ENCODE measurements at regions not wholly inside any gene's neighbourhood (a gene's known extent, or its start where the extent isn't known, plus 50 kb on each side); places are given as distances from the start of the nearest gene placed in this dataset.

DNA sequence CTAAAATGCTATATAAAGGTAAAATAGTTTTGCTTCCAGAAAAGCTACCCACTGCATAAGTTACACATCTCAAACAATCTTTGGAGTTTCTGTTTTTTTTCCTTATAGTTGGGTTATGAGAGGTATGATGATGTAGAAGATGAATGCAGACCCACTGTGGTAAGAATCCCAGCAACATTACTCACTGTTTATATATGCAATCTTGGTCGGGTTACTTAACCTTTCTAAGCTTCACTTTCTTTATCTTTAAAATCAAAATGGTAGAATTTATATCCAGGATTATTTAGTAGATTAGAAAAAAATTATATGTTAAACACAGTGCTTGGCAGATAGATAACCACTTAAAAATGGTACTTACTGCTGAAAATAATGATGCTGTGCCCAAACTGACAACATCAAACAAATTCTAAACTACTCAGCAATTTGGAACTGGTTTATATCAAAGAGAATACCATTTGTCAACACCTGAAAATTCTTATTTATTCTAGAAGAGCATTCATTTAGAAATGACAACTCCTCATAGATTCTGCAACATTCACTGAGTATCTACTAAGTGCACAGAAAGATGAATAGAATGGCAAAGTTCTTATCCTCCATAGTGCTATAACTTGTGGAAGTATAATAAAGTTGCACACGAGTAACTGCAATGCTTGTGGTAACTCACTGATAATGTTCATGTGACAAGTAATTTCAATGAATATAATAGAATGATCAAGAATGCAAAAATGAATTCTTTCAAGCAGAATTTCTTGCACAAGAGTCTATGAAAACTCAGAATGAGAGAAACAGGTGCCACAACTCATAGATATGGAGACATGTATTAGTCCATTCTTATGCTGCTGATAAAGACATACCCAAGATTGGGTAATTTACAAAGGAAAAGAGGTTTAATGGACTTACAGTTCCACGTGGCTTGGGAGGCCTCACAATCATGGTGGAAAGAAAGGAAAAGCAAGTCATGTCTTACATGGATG lies 129.0 kb upstream of the SLC7A14 start:
- TF ChIP-seq, protein P1, sequence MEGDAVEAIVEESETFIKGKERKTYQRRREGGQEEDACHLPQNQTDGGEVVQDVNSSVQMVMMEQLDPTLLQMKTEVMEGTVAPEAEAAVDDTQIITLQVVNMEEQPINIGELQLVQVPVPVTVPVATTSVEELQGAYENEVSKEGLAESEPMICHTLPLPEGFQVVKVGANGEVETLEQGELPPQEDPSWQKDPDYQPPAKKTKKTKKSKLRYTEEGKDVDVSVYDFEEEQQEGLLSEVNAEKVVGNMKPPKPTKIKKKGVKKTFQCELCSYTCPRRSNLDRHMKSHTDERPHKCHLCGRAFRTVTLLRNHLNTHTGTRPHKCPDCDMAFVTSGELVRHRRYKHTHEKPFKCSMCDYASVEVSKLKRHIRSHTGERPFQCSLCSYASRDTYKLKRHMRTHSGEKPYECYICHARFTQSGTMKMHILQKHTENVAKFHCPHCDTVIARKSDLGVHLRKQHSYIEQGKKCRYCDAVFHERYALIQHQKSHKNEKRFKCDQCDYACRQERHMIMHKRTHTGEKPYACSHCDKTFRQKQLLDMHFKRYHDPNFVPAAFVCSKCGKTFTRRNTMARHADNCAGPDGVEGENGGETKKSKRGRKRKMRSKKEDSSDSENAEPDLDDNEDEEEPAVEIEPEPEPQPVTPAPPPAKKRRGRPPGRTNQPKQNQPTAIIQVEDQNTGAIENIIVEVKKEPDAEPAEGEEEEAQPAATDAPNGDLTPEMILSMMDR (conservative IDR thresholded peaks at IDR 0.05; ENCODE audit: low read length) = no peak
- TF ChIP-seq EZH2phosphoT487 (IDR thresholded peaks at IDR 0.05; ENCODE audit: borderline replicate concordance, low read depth, low read length) = no peak

Measured in OCI-LY7 (cell line).